C4-2B (cell line): ENCODE measurements at regions not wholly inside any gene's neighbourhood (a gene's known extent, or its start where the extent isn't known, plus 50 kb on each side); places are given as distances from the start of the nearest gene placed in this dataset.

ENCODE experiments used
- H3K27ac ChIP-seq: fragments of 450-650 bp; 2 replicates; pipeline ENCODE4 v1.5.1; 2017
- ZFX ChIP-seq: fragments of 450-650 bp; IDR thresholded peaks from 2 replicates; pipeline ENCODE4 v1.6.1; 2017
- TF ChIP-seq, protein P1 (sequence below): fragments of 450-650 bp; conservative IDR thresholded peaks from 2 replicates; pipeline ENCODE4 v1.5.1; 2017; ENCODE audit warnings: mild to moderate bottlenecking

DNA sequence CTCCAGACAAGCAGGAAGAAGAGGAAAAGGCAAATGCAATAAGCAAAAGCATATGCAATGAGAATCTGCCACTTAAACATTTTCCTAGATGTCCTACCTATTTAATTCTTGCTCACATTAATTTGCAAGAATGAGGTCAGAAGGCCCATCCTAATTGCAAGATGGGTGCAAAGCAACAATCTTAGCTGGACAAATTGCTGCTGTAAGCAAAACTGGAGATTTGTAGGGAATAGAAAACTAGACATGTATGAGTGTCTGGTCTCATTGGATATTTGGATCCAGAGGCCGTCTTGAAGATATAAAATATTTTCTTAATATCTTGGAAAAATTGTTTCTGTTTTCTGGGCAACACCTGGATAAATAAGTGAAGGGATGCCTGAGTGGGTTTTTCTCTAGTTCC, 150.1 kb upstream of the PGR start:
- TF ChIP-seq ZFX = no peak
- TF ChIP-seq, protein P1, sequence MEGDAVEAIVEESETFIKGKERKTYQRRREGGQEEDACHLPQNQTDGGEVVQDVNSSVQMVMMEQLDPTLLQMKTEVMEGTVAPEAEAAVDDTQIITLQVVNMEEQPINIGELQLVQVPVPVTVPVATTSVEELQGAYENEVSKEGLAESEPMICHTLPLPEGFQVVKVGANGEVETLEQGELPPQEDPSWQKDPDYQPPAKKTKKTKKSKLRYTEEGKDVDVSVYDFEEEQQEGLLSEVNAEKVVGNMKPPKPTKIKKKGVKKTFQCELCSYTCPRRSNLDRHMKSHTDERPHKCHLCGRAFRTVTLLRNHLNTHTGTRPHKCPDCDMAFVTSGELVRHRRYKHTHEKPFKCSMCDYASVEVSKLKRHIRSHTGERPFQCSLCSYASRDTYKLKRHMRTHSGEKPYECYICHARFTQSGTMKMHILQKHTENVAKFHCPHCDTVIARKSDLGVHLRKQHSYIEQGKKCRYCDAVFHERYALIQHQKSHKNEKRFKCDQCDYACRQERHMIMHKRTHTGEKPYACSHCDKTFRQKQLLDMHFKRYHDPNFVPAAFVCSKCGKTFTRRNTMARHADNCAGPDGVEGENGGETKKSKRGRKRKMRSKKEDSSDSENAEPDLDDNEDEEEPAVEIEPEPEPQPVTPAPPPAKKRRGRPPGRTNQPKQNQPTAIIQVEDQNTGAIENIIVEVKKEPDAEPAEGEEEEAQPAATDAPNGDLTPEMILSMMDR = no peak

DNA sequence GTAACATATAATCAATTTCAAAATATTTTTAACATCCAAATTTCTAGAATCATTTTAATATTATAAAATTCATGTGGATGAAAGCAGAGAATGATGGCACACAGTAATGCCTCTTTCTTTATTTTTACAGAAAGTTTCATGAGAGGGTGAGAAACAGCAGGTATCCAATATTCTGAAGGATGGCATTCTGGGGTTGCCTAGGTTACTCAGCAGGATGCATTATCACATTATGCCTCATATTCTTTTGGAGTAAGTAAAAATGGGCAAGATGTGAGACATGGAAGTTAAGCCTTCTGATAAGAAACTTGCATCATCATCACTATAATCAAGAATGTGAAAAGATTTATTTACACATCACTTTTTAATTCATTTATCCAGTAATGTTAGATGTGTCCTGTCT, 148.7 kb upstream of the PGR start:
- no peak overlapping the region for H3K27ac ChIP-seq
- TF ChIP-seq, protein P1 = no peak
- no peak for TF ChIP-seq ZFX

More for the DNA sequence above, 150.1 kb upstream of the PGR start:
- H3K27ac ChIP-seq = no peak overlapping the region

DNA sequence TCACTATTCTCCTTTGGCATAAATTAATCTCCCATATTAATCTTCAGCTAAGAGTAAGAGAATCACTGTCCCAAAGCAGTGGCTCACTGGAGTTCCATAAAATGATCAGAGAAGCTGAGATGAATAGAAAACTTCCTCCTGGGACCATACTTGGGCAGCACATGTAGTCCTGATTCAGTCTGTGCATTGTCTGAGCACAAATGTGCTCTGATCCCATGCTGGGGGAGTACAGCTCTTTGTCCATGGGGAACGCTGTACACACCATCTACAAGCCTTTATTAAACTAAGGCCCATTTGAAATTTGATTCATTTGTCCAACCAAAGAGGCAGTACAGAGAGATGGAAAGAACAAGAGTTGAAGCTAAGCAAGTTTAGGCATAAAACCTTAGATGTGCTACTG, 147.4 kb upstream of the PGR start:
- no peak overlapping the region for H3K27ac ChIP-seq
- TF ChIP-seq, protein P1 = no peak
- no peak for TF ChIP-seq ZFX

DNA sequence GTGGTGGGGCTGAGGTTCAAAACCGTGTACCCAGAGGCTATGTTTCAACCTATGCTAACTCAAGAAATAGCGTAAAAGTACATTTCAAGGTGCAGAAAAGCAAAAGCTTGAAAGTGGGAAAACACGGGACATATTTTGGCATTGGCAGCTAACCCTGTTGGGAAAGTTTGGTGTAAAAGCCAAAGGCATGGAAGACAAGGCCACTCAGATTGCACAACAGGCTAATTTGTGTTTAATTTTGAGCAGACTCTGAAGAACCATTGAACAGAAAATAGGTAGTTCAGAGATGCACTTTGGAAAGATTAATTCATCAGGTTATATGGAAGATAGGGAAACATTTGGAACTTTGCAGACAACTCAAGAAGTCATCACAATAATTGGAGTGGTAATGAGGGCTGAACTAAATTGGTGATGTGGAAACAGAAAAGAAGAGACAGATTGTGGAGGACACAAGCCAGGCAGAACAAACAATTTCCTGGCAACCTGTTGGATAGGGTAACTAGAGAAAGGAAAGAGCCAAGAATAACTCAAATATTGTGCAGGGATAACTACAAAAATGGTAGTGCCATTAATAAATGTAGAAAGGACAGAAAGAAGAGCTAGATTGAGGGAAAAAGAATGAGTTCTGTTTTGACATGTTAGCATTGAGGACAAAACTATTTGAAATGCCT, 140.5 kb upstream of the PGR start:
- TF ChIP-seq, protein P1 = no peak
- TF ChIP-seq ZFX = no peak
- no peak overlapping the region for H3K27ac ChIP-seq

DNA sequence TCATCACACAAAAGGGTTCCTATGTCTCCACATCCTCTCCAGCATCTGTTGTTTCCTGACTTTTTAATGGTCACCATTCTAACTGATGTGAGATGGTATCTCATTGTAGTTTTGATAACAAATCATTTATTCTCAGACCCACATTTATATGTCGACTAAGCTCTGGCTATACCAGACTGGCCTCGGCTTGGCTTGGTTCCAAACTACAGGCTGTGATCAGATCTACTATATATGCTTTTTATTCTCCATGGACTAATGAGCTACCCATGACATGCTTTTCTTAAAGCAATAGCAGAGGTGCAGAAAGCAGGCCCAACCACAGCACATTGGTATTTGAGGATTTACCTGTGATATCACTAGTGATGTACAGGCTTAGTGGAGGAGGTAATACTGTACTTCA, 139.8 kb upstream of the PGR start:
- H3K27ac ChIP-seq = no peak overlapping the region
- TF ChIP-seq, protein P1 = no peak
- no peak for TF ChIP-seq ZFX

DNA sequence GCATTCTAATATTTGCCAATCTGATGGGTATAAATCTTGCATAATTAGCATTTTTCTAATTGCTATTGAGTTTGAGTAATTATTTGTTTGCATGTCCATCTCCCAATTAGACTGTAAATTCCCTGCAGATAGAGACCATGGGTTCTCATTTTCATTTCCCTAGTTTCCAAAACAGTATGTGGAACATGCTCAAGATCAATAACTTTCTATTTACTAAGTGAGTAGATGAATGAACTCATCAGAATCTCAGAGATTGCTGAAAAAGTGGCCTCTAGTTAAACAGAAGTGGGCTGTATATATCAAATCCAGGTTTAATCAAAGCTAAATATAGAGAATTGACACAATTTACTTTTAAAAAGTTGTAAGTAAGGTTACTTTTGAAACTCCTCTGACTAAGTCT, 138.0 kb upstream of the PGR start:
- TF ChIP-seq ZFX = no peak
- TF ChIP-seq, protein P1 = no peak
- H3K27ac ChIP-seq = no peak overlapping the region

DNA sequence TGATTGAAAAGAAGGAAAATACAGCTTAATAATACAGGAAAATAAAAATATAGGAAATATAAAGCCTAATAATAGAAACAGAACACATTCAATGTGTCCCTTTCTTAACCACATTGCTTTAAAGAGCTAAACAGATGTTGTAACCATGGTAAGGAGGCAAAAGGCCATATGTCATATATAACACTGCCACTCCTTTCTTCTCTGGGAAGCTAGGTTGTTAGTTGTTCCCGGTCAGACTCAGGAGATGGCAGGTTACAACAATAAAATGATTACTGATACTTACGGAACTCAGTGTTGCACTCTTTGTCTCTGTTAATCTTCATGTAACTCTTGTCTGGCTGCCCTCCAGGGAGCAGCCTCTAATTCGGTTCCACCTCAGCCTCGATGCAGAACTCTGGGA, 134.7 kb upstream of the PGR start:
- no peak overlapping the region for H3K27ac ChIP-seq
- TF ChIP-seq, protein P1 = no peak
- TF ChIP-seq ZFX = no peak
